SU-DHL-6 (cell line): ENCODE measurements at regions not wholly inside any gene's neighbourhood (a gene's known extent, or its start where the extent isn't known, plus 50 kb on each side); places are given as distances from the start of the nearest gene placed in this dataset.

Experiments
- EZH2phosphoT487 ChIP-seq: fragments of 200-600 bp; sonication (generic), shearing (Covaris generic); conservative IDR thresholded peaks from 2 replicates; pipeline ENCODE4 v1.6.1; 2018; ENCODE audit warnings: mild to moderate bottlenecking, antibody characterized with exemption, low read length, moderate library complexity, mixed read lengths
- TF ChIP-seq, protein P1 (sequence below): fragments of 200-600 bp; sonication (generic); IDR thresholded peaks from one replicate; pipeline ENCODE4 v1.5.1; 2017; ENCODE audit warnings: antibody characterized with exemption, mild to moderate bottlenecking, low read length, moderate library complexity; ENCODE audit not compliant: insufficient read depth, poor library complexity, severe bottlenecking

DNA sequence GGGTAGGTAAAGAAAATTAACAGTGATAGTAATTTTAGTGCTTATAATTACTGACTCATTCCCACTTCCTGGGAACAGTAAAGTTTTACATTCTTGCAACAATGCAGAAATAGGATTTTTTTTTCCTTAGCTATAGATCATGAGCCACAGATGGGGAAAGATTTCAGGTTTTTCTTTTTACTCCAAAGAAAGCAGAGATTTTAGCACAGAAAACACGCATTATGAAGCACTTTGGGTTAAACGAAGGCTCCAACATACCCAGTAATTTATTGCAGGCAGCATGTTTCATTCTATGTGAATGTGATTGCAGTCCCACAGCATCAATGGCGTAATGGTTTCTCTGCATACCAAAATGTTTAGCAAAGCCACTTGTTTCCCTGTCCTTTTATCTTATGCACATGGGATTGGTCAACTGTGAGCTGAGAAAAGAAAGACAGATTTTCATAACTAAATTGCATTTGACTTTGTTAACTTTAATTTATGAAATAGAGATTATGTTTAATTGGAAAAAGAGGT lies 124.6 kb upstream of the E2F7 start:
- TF ChIP-seq, protein P1, sequence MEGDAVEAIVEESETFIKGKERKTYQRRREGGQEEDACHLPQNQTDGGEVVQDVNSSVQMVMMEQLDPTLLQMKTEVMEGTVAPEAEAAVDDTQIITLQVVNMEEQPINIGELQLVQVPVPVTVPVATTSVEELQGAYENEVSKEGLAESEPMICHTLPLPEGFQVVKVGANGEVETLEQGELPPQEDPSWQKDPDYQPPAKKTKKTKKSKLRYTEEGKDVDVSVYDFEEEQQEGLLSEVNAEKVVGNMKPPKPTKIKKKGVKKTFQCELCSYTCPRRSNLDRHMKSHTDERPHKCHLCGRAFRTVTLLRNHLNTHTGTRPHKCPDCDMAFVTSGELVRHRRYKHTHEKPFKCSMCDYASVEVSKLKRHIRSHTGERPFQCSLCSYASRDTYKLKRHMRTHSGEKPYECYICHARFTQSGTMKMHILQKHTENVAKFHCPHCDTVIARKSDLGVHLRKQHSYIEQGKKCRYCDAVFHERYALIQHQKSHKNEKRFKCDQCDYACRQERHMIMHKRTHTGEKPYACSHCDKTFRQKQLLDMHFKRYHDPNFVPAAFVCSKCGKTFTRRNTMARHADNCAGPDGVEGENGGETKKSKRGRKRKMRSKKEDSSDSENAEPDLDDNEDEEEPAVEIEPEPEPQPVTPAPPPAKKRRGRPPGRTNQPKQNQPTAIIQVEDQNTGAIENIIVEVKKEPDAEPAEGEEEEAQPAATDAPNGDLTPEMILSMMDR: no peak
- TF ChIP-seq EZH2phosphoT487: no peak
